GM18909 (cell line): ENCODE measurements at regions not wholly inside any gene's neighbourhood (a gene's known extent, or its start where the extent isn't known, plus 50 kb on each side); places are given as distances from the start of the nearest gene placed in this dataset.
"Not testable (repeated sequence)": the region's sequence is repeated elsewhere in the genome, so short reads cannot be mapped to it uniquely, and the experiment has no call there.

Experiments used
- ATAC-seq: cut with Tn5 transposase; IDR thresholded peaks from one replicate; pipeline ENCODE4 v1.9.1; 2021; ENCODE audit warnings: mild to moderate bottlenecking; ENCODE audit not compliant: unreplicated experiment, poor library complexity

- ATAC-seq = no peak
Observed at GRCh38 chr4:137892134-137892533, 350.0 kb downstream of the SLC7A11 start.

GRCh38 chr4:137890812-137891211 is 351.3 kb downstream of the SLC7A11 start:
- no peak for ATAC-seq

- ATAC-seq = no peak
Observed at GRCh38 chr4:137881641-137882040, 349.3 kb upstream of the PCDH18 start.

GRCh38 chr4:137868067-137868466 is 335.8 kb upstream of the PCDH18 start:
- ATAC-seq = not testable (repeated sequence)

GRCh38 chr4:137866671-137867070 is 334.4 kb upstream of the PCDH18 start:
- ATAC-seq = no peak

- no peak for ATAC-seq
Observed at GRCh38 chr4:137861682-137862081, 329.4 kb upstream of the PCDH18 start.

- no peak for ATAC-seq
Observed at GRCh38 chr4:137853424-137853823, 321.1 kb upstream of the PCDH18 start.

GRCh38 chr4:137852326-137852725 is 320.0 kb upstream of the PCDH18 start:
- no peak for ATAC-seq

- no peak for ATAC-seq
Observed at GRCh38 chr4:137851435-137851834, 319.1 kb upstream of the PCDH18 start.

- ATAC-seq = not testable (repeated sequence)
Observed at GRCh38 chr4:137827945-137828344, 295.7 kb upstream of the PCDH18 start.

GRCh38 chr4:137825505-137825904 is 293.2 kb upstream of the PCDH18 start:
- ATAC-seq = no peak

- ATAC-seq = no peak
Observed at GRCh38 chr4:137823007-137823406, 290.7 kb upstream of the PCDH18 start.

GRCh38 chr4:137819964-137820383 is 287.7 kb upstream of the PCDH18 start:
- ATAC-seq = peak; percentile 91

GRCh38 chr4:137812258-137812657 is 280.0 kb upstream of the PCDH18 start:
- ATAC-seq = no peak

- no peak for ATAC-seq
Observed at GRCh38 chr4:137806420-137806819, 274.1 kb upstream of the PCDH18 start.

- no peak for ATAC-seq
Observed at GRCh38 chr4:137804906-137805495, 272.7 kb upstream of the PCDH18 start.

- ATAC-seq = no peak
Observed at GRCh38 chr4:137800861-137801260, 268.6 kb upstream of the PCDH18 start.

- ATAC-seq = no peak
Observed at GRCh38 chr4:137794764-137795254, 262.5 kb upstream of the PCDH18 start.

GRCh38 chr4:137789263-137789662 is 257.0 kb upstream of the PCDH18 start:
- not testable (repeated sequence) for ATAC-seq

- not testable (repeated sequence) for ATAC-seq
Observed at GRCh38 chr4:137783923-137784322, 251.6 kb upstream of the PCDH18 start.

GRCh38 chr4:137775701-137776100 is 243.4 kb upstream of the PCDH18 start:
- no peak for ATAC-seq

- no peak for ATAC-seq
Observed at GRCh38 chr4:137774501-137774900, 242.2 kb upstream of the PCDH18 start.
